T-helper 1 cell (primary cell): ENCODE measurements at regions not wholly inside any gene's neighbourhood (a gene's known extent, or its start where the extent isn't known, plus 50 kb on each side); places are given as distances from the start of the nearest gene placed in this dataset.

Experiments used
- DNase-seq, 5 donors: peaks; one replicate each; pipeline ENCODE4 v3.0.0-alpha.2; 2012 to 2020

DNA sequence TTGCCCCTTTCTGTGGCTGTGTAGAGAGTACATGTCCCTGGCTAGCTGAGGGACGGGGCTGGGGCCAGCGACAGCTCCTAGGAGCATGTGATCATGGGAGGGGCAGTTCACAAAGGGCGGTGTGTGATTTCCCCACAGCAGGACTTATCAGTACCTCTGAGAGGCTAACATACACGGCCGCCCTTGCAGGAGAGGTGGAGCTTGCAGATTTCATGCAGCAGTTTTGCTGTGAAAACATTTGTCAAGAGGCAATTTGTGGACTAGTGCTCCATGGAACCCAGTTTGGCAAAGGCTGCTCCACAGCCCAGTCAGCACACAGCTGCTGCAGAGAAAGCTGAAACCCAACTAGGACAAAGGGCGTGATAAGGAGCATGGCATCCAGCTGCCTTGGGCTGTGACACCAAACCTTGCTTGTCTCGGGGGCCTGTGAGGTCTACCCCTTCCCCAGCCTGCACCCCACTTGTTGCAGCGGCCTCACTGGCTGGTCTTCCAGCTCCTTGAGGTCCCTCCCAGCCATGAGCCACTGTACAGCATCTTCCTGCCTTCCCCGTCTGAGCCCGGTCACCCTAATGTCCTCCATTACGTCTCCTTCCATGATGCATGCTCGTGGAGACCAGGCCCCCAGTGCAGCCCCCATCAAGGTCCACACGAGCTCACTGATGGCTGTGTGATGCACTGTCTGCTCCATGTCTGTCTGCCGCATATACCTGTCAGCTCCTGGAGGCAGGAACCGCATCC, 121.4 kb upstream of the HDAC4 start:
- no peak for DNase-seq

DNA sequence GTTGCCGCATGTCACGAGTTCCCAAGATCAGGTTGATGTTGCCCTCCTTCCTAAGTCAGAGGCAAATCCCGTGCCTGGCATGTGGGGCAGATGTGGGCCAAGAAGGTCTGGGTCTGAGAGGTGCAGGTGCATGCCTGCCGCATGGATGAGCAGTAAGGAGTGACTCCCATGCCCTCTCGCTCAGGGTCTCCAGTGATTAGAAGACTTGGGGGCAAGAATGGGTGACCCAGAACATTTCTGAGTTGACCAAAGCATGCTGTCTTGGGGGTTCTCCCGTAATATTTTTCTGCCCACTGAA, 120.6 kb upstream of the HDAC4 start:
- no peak for DNase-seq

- DNase-seq = no peak
Observed at GRCh38 chr2:239520811-239521517, 120.1 kb upstream of the HDAC4 start.

DNA sequence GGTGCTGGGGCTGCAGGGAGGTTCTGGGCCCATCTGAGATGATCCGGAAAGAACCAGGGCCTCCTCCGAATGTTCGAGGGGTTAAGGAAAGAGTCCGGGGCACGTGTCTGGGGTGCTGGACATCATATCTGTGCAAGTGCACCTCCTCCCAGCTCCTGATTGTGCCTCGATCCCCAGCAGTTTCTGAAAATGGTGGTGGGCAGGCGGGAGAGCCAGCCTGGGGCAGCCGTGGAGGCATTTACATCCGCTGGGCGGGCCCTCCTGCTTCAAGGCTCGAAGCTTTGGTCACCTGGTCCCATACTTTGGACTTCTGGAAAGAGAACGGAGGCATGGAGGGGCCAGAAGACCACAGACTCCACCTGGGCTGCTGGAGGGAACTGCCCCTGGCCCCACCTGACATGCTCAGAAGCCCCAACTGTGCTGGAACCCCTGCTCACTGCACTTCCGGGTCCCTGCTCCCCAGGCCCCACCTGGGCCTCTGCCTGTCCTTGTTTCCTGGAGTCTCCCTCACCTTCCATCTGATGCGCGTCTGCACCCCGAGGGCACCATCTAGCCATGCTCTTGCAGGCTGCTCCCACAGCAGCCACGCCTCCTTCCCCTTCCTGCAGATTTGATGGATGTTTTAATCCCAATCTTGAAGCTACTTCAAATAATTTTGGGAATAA, 119.2 kb upstream of the HDAC4 start:
- DNase-seq = no peak

- DNase-seq = no peak
Observed at GRCh38 chr2:239519089-239519920, 118.5 kb upstream of the HDAC4 start.

DNA sequence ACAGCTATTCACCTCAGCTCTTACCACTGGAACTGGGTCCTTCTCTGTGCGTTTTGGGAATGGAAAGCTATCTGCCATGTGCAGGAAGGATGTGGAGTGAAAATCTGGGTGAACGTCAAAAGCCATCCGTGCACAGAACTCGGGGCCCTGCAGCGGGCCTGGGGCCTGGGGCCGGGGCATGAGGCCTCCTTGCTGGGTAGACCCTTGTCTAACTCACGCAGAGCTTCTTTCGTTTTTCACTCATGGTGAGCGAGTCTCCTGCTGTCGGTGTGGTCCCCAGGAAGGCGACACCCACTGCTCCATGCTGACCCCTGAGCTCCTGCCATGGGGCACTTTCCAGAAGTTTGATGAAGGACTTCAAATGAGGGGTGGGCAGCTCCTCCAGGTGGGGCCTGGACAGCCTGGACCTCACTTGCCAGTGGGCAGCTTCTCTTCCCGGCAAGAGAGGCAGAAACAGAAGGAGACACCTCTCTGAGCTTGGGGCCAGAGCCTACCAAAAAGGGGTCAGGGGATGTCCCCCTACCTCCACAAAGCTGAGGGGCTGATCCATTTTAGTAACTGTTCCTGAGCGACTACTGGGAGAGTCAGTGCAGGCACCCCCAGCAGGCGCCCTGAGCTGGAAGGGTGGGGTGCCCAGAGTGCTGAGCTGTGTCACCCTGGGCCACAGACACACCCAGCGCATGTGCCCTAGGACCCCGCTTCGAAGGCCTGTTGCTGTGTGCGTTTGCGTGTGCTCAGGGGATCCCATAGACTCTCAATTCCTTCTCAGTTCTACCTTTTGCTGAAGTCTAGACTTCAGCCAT, 117.7 kb upstream of the HDAC4 start:
- no peak for DNase-seq

DNA sequence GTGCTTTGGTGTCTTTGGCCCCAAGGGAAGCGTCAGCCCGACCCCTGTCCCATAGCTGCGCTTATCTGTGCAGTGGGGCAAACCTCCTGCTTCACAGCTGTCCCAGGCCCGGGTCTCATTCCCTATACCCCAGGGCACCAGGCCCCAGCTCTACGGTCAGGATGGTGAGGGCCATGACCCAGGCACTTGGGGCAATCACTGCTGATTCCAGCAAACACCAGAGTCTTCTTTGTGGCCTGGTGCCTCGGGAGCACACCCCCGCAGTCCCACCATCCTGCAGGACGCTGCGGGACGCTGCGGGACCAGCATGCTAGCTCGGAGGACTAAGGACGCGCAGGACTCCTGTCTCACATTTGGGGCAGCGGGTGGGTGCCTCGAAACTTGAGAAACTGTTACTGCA, 116.9 kb upstream of the HDAC4 start:
- no peak for DNase-seq

DNA sequence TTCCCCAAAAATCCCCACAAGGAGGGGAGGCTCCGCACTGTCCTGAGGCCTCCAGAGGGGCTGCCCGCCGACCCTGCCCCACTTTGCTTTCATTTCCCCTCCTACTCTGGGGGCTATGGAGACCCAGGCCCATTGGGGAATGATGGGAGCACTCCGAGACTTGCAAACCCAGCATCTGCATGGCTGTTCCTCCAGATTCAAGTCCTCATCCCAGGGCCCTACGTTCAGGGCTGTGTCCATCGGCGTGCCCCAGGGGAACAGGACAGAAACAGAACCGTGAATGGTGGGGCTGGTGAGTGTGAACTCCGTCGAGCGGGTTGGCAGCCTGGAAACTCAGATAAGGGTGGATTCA, 116.1 kb upstream of the HDAC4 start:
- no peak for DNase-seq

DNA sequence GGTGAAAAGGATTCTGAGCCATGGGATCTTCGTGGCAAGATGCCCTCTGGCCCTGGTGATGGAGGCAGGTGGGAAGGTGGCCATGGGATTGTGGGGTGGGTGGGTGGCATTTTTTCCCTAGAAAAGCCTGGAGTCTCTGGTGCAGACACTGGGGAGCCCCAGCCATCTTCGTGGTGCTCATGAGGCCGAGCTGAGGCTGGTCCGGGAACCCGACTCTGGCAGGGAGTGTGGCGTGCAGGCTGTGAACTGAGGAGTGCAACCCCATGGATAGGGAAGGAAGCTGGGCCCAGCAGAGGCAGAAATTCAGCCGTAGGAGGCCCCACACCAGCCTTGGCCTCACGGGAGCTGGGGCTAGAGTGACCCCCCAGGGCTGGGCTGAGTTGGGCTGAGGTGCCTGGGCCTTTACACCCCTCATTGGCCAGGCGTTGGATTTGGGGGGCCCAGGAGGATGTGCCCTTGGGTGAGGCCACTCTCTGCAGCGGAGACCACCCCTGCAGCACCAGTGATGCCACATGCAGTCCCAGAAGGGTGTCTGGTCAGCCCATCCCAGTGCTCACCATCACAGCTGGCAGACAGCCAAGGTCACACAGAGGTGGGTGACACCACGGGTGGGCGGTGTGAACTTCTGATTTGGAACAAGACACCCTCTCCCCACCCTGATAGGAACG, 115.6 kb upstream of the HDAC4 start:
- no peak for DNase-seq

GRCh38 chr2:239514754-239515530, 114.1 kb upstream of the HDAC4 start:
- no peak for DNase-seq

- no peak for DNase-seq
Observed at GRCh38 chr2:239512054-239512453, 111.2 kb upstream of the HDAC4 start.

DNA sequence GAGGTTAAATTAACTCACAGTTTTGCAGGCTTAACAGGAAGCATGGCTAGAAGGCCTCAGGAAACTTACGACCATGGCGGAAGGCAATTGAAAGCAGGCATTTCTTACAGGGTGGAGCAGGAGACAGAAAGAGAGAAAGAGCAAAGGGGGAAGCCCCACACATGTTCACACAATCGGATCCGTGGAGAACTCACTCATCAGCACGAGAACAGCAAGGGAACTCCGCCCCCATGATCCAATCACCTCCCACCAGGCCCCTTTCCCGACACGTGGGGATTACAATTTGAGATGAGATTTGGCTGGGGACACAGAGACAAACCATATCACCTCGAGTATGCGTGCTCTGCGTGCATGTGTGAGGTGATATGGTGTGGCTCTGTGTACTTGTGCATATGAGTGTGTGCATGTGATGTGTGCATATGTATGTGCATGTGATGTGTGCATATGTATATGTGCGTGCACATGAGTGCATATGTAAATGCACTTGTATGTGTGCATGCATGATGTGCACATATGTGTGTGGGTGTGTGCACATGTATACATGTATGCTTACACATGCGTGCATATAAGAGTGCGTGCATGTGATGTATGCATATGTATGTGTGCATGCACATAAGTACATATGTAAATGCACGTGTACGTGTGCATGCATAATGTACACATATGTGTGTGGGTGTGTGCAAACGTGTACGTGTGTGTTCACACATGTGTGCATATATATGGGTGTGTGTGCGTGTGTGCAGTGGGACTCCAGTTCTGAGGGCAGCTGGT, 108.7 kb upstream of the HDAC4 start:
- no peak for DNase-seq

- no peak for DNase-seq
Observed at GRCh38 chr2:239508261-239508660, 107.4 kb upstream of the HDAC4 start.

- no peak for DNase-seq
Observed at GRCh38 chr2:239507576-239508258, 106.9 kb upstream of the HDAC4 start.

- DNase-seq = no peak
Observed at GRCh38 chr2:239506961-239507360, 106.1 kb upstream of the HDAC4 start.

DNA sequence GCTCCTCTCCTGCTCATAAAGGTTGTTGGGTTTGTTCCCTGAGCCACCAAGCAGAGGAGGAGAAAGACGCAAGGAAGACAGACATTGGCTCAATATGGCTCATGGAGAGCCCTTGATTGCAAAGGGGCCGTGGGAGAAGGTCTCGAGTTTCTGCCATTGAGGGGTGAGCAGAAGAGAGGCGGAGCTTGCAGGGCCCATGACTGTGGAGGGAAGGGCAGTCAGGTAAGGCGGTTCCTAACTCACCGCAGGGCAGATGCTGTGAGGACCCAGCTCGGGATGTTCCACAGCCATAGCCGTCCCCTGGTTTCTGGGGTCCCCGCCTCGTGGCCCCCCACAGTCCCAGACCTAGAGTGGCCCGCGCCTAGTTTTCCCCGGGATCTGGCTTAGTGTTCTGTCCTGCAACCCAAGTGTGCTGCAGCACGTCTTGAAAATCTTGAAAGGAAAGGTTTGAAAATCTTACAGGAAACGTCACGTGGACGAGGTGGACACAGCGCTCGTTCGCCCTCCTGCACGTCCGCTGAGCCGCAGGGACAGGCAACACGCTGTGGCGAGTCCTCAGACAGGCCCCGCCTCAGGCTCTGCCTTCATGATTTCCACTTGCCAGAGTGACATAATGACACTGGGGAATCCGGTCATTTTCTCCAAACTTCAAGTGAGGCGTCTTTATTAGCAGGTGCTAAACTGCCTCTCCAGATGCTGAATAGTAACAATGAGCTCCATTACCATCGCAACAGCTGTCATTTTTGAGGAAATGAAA, 105.5 kb upstream of the HDAC4 start:
- DNase-seq = no peak

GRCh38 chr2:239504643-239505235, 103.9 kb upstream of the HDAC4 start:
- no peak for DNase-seq

DNA sequence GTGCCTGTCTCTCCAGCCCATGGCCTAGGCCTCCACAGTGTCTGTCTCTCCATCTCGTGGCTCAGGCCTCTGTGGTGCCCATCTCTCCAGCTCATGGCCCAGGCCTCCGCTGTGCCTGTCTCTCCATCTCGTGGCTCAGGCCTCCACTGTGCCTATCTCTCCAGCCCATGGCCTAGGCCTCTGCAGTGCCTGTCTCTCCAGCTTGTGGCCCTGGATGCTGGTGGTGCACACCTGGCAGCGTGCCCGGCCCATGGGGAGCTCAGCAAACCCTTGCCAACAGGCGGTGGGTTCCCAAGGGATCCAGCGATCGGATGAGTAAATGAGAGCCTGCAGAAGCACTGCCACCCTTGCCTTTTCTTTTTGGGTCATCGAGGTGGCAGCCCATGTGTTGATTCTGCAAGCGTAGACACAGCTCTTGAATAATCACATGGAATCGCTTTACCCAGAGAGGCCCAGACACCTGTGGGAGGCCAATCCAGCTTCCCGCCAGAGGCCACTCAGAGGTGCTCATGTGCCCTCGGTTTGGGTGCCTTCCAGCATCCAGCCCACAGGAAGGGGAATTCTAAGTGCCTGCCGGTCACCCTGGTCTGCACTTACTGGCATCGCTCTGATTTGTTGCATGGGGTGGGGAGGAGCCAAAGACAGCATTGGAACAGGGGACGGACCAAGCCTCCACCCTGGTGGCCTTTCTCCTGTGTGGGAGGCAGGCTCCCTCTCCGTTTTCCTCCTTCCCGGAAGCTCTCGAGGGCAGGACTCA, 101.8 kb upstream of the HDAC4 start:
- DNase-seq = no peak
